ENCODE measurements at regions not wholly inside any gene's neighbourhood (a gene's known extent, or its start where the extent isn't known, plus 50 kb on each side); places are given as distances from the start of the nearest gene placed in this dataset.

GRCh38 chr6:154606860-154607259 lies 96.4 kb upstream of the CNKSR3 start:
- no peaks in the 10 kb centered on the region for H4K20me1 ChIP-seq (ENCODE audit: control insufficient read depth, extremely low read depth, insufficient read depth, low read length)
- no peaks in the 10 kb centered on the region for H3K9me3 ChIP-seq (ENCODE audit: control insufficient read depth, low read depth, low read length)
- no peak for FAIRE-seq
- H3K9me1 ChIP-seq (ENCODE audit: control insufficient read depth, extremely low read depth, insufficient read depth, low read length) = no peaks in the 10 kb centered on the region
- no peak for DNase-seq (ENCODE audit: low read depth, low spot score)
- H3K79me2 ChIP-seq (ENCODE audit: control insufficient read depth, insufficient read depth, low read length) = no peaks in the 10 kb centered on the region
- no peaks in the 10 kb centered on the region for H3K4me1 ChIP-seq (ENCODE audit: control insufficient read depth, extremely low read depth, insufficient read depth, low read length)
- dilution Hi-C loops (cut with MboI; ENCODE audit: extremely low pct_ligation_motif_present, low sequenced_read_pairs) = no loop called here
- H3K4me3 ChIP-seq (ENCODE audit: control insufficient read depth in 2 of 3, extremely low read depth in 1 of 3, insufficient read depth in 2 of 3, low read depth in 1 of 3, low read length in 3 of 3) = no peak overlapping the region
- H2AFZ ChIP-seq (ENCODE audit: control insufficient read depth, low read length) = peak overlapping the region; percentile 22
- H3K4me2 ChIP-seq (ENCODE audit: control insufficient read depth, extremely low read depth, insufficient read depth, low read depth, low read length) = no peak overlapping the region
- no peak overlapping the region for H3K27ac ChIP-seq (ENCODE audit: control insufficient read depth, insufficient read depth, low read length)
- no peaks in the 10 kb centered on the region for H3K27me3 ChIP-seq (ENCODE audit: control insufficient read depth, extremely low read depth, insufficient read depth, low read length)
- no peak overlapping the region for H3K9ac ChIP-seq (ENCODE audit: control insufficient read depth, extremely low read depth, insufficient read depth, low read length)
- no peaks in the 10 kb centered on the region for H3K36me3 ChIP-seq (ENCODE audit: control insufficient read depth in 2 of 2, extremely low read depth in 1 of 2, insufficient read depth in 2 of 2, low read length in 2 of 2)
- TF ChIP-seq CTCF (optimal IDR thresholded peaks at IDR 0.05 in 1 of 3, IDR thresholded peaks at IDR 0.05 in 1 of 3, conservative IDR thresholded peaks at IDR 0.05 in 1 of 3; ENCODE audit: extremely low read depth in 1 of 3, insufficient read depth in 2 of 3, low read length in 3 of 3) (no peak), EZH2 (IDR thresholded peaks at IDR 0.05; ENCODE audit: low read length) (no peak)

- Histone ChIP-seq H4K20me1 (ENCODE audit: control insufficient read depth, extremely low read depth, insufficient read depth, low read length) (no peaks in the 10 kb centered on the region), H3K27ac (ENCODE audit: control insufficient read depth, insufficient read depth, low read length) (no peak overlapping the region), H2AFZ (ENCODE audit: control insufficient read depth, low read length) (no peak overlapping the region), H3K9me1 (ENCODE audit: control insufficient read depth, extremely low read depth, insufficient read depth, low read length) (no peaks in the 10 kb centered on the region), H3K4me3 (ENCODE audit: control insufficient read depth in 2 of 3, extremely low read depth in 1 of 3, insufficient read depth in 2 of 3, low read depth in 1 of 3, low read length in 3 of 3) (no peak overlapping the region), H3K79me2 (ENCODE audit: control insufficient read depth, insufficient read depth, low read length) (no peaks in the 10 kb centered on the region), H3K27me3 (ENCODE audit: control insufficient read depth, extremely low read depth, insufficient read depth, low read length) (no peaks in the 10 kb centered on the region), H3K9me3 (ENCODE audit: control insufficient read depth, low read depth, low read length) (no peaks in the 10 kb centered on the region), H3K4me1 (ENCODE audit: control insufficient read depth, extremely low read depth, insufficient read depth, low read length) (peaks cover 11% of the 10 kb centered on the region), H3K36me3 (ENCODE audit: control insufficient read depth in 2 of 2, extremely low read depth in 1 of 2, insufficient read depth in 2 of 2, low read length in 2 of 2) (no peaks in the 10 kb centered on the region), H3K9ac (ENCODE audit: control insufficient read depth, extremely low read depth, insufficient read depth, low read length) (no peak overlapping the region), H3K4me2 (ENCODE audit: control insufficient read depth, extremely low read depth, insufficient read depth, low read depth, low read length) (no peak overlapping the region)
- TF ChIP-seq CTCF (optimal IDR thresholded peaks at IDR 0.05 in 1 of 3, IDR thresholded peaks at IDR 0.05 in 1 of 3, conservative IDR thresholded peaks at IDR 0.05 in 1 of 3; ENCODE audit: extremely low read depth in 1 of 3, insufficient read depth in 2 of 3, low read length in 3 of 3) (no peak), EZH2 (IDR thresholded peaks at IDR 0.05; ENCODE audit: low read length) (no peak)
- DNase-seq (ENCODE audit: low read depth, low spot score) = no peak
- no peak for FAIRE-seq
- dilution Hi-C loops (cut with MboI; ENCODE audit: extremely low pct_ligation_motif_present, low sequenced_read_pairs) = no loop called here
Observed at GRCh38 chr6:154611241-154611640, 100.8 kb upstream of the CNKSR3 start.
